CD14-positive monocyte (primary cell): ENCODE measurements at regions not wholly inside any gene's neighbourhood (a gene's known extent, or its start where the extent isn't known, plus 50 kb on each side); places are given as distances from the start of the nearest gene placed in this dataset.

Experiments
- DNase-seq, 3 donors: peaks; one replicate each; pipeline ENCODE4 v3.0.0-alpha.2; 2011 to 2022
- H2AFZ ChIP-seq: 2 replicates; pipeline ENCODE4 v1.6.0; 2012; ENCODE audit warnings: mild to moderate bottlenecking, low read depth, low read length, inconsistent platforms; ENCODE audit not compliant: insufficient read depth, poor library complexity, severe bottlenecking
- H3K27ac ChIP-seq, 2 donors: 1 replicate in 1 of 2; 2 replicates in 1 of 2; pipeline ENCODE4 v1.5.1; 2012 to 2013; ENCODE audit warnings: low read length in 2 of 2, control low read depth in 1 of 2, inconsistent platforms in 1 of 2, low read depth in 1 of 2, mild to moderate bottlenecking in 1 of 2
- H3K27me3 ChIP-seq, 2 donors: one replicate each; pipeline versions ENCODE4 v1.6.0 to v1.6.1; 2011 to 2013; ENCODE audit warnings: low read length in 2 of 2; ENCODE audit not compliant: control insufficient read depth in 2 of 2, insufficient read depth in 2 of 2
- H3K36me3 ChIP-seq, 2 donors: replicated peaks in 1 of 2; 1 replicate in 1 of 2; 2 replicates in 1 of 2; pipeline versions ENCODE4 v1.5.1 to v1.6.1; 2012 to 2013; ENCODE audit warnings: low read length in 2 of 2, control low read depth in 1 of 2, inconsistent platforms in 1 of 2, mild to moderate bottlenecking in 1 of 2; ENCODE audit not compliant: insufficient read depth in 2 of 2, control insufficient read depth in 1 of 2
- H3K4me1 ChIP-seq, 2 donors: 1 replicate in 1 of 2; 2 replicates in 1 of 2; pipeline versions ENCODE4 v1.5.1 to v1.6.1; 2012 to 2013; ENCODE audit warnings: low read length in 2 of 2, control low read depth in 1 of 2, inconsistent platforms in 1 of 2, mild to moderate bottlenecking in 1 of 2, moderate library complexity in 1 of 2; ENCODE audit not compliant: insufficient read depth in 2 of 2, control insufficient read depth in 1 of 2
- H3K4me2 ChIP-seq: replicated peaks from 2 replicates; pipeline ENCODE3; 2012; ENCODE audit warnings: low read length, moderate library complexity, mild to moderate bottlenecking; ENCODE audit not compliant: poor library complexity, severe bottlenecking; ENCODE audit errors: extremely low read depth
- H3K4me3 ChIP-seq, 3 experiments: fragments of 200-600 bp in 1 of 3; sonication (generic) in 1 of 3; replicated peaks in 1 of 3; 1 replicate in 2 of 3; 2 replicates in 1 of 3; pipeline ENCODE4 v1.5.1; 2011 to 2013; ENCODE audit warnings: low read length in 3 of 3, mild to moderate bottlenecking in 3 of 3, control low read depth in 2 of 3, low read depth in 2 of 3, inconsistent platforms in 1 of 3, moderate library complexity in 1 of 3
- H3K79me2 ChIP-seq: 2 replicates; pipeline ENCODE4 v1.6.0; 2012; ENCODE audit warnings: mild to moderate bottlenecking, control low read depth, inconsistent platforms, low read length, moderate library complexity; ENCODE audit not compliant: insufficient read depth
- H3K9ac ChIP-seq: 2 replicates; pipeline ENCODE4 v1.6.0; 2017; ENCODE audit warnings: low read length, mild to moderate bottlenecking; ENCODE audit not compliant: insufficient read depth, poor library complexity, severe bottlenecking
- H3K9me3 ChIP-seq, 2 donors: replicated peaks in 1 of 2; 1 replicate in 1 of 2; 2 replicates in 1 of 2; pipeline versions ENCODE4 v1.5.1 to v1.6.1; 2012 to 2013; ENCODE audit warnings: low read length in 2 of 2, control low read depth in 1 of 2; ENCODE audit not compliant: control insufficient read depth in 1 of 2, insufficient read depth in 1 of 2
- H4K20me1 ChIP-seq: 2 replicates; pipeline ENCODE4 v1.6.0; 2012; ENCODE audit warnings: mild to moderate bottlenecking, low read length, control low read depth, moderate library complexity; ENCODE audit not compliant: insufficient read depth
- H3K27ac Mint-ChIP-seq, 7 donors: one replicate each; pipeline ENCODE4 v1.8.0; 2020; ENCODE audit warnings: mild to moderate bottlenecking in 7 of 7, mixed read lengths in 7 of 7, moderate library complexity in 6 of 7, inconsistent platforms in 2 of 7
- H3K27me3 Mint-ChIP-seq, 3 donors: one replicate each; pipeline ENCODE4 v1.8.0; 2021 to 2022; ENCODE audit warnings: low read depth in 3 of 3, mild to moderate bottlenecking in 3 of 3, mixed read lengths in 3 of 3, moderate library complexity in 3 of 3, inconsistent platforms in 1 of 3
- H3K36me3 Mint-ChIP-seq, 2 donors: one replicate each; pipeline ENCODE4 v1.8.0; 2020; ENCODE audit warnings: mixed read lengths in 2 of 2, inconsistent platforms in 1 of 2, mild to moderate bottlenecking in 1 of 2
- H3K4me1 Mint-ChIP-seq: one replicate; pipeline ENCODE4 v1.8.0; 2020; ENCODE audit warnings: mild to moderate bottlenecking, mixed read lengths
- H3K4me3 Mint-ChIP-seq, 2 donors: one replicate each; pipeline ENCODE4 v1.8.0; 2020; ENCODE audit warnings: mild to moderate bottlenecking in 2 of 2, mixed read lengths in 2 of 2, moderate library complexity in 1 of 2
- H3K9me3 Mint-ChIP-seq, 7 donors: one replicate each; pipeline ENCODE4 v1.8.0; 2020 to 2022; ENCODE audit warnings: mixed read lengths in 7 of 7, mild to moderate bottlenecking in 6 of 7, moderate library complexity in 6 of 7, inconsistent platforms in 2 of 7
- CTCF ChIP-seq: fragments of 200-600 bp; IDR thresholded peaks from one replicate; pipeline ENCODE4 v1.8.0; 2022; ENCODE audit warnings: antibody characterized with exemption, mild to moderate bottlenecking
- WGBS: methylation state at CpG from one replicate; pipeline ENCODE4 v1.1.5; 2013; ENCODE audit warnings: missing lambda C conversion rate; ENCODE audit not compliant: insufficient coverage; 5-methylcytosine and 5-hydroxymethylcytosine counted together
- intact Hi-C, 2 donors: fragments of 100-400 bp; cut with micrococcal nuclease; formaldehyde crosslinking; loops; one replicate each; pipeline versions ENCODE4 v1.15.0 to v1.15.1; 2023

- no peaks in the 10 kb centered on the region for H3K79me2 ChIP-seq
- no peak overlapping the region for H2AFZ ChIP-seq
- no peak overlapping the region for H3K4me3 Mint-ChIP-seq
- no peaks in the 10 kb centered on the region for H3K9me3 ChIP-seq
- no peak for TF ChIP-seq CTCF
- no peak overlapping the region for H3K4me3 ChIP-seq
- no peak for DNase-seq
- intact Hi-C loops = no loop called here
- peaks cover 0 to 6% (median 0%) of the 10 kb centered on the region in 7 donors for H3K9me3 Mint-ChIP-seq
- no peak overlapping the region for H3K27ac Mint-ChIP-seq
- H4K20me1 ChIP-seq = no peaks in the 10 kb centered on the region
- H3K4me2 ChIP-seq = no peak overlapping the region
- H3K27ac ChIP-seq = no peak overlapping the region
- H3K9ac ChIP-seq = no peak overlapping the region
- H3K27me3 ChIP-seq = peaks cover 2 to 3% of the 10 kb centered on the region in 2 donors
- H3K36me3 Mint-ChIP-seq = no peaks in the 10 kb centered on the region
- H3K4me1 Mint-ChIP-seq = peaks cover 2% of the 10 kb centered on the region
- H3K4me1 ChIP-seq = no peaks in the 10 kb centered on the region
- WGBS = no CpG with 5 or more reads among the region's 3 CpGs
- peaks cover 0 to 16% (median 6%) of the 10 kb centered on the region in 3 donors for H3K27me3 Mint-ChIP-seq
- no peaks in the 10 kb centered on the region for H3K36me3 ChIP-seq
Measured at GRCh38 chr20:4509825-4510522, 176.3 kb upstream of the PRNP start.

GRCh38 chr20:4508773-4509172 lies 177.5 kb upstream of the PRNP start:
- peaks cover 0 to 6% (median 0%) of the 10 kb centered on the region in 7 donors for H3K9me3 Mint-ChIP-seq
- H3K27ac Mint-ChIP-seq = no peak overlapping the region
- no peak overlapping the region for H2AFZ ChIP-seq

More at GRCh38 chr20:4508773-4509172, 177.5 kb upstream of the PRNP start:
- Histone ChIP-seq H3K27me3 (peaks cover 0 to 2% of the 10 kb centered on the region in 2 donors), H3K4me2 (no peak overlapping the region), H3K4me1 (no peaks in the 10 kb centered on the region), H4K20me1 (no peaks in the 10 kb centered on the region), H3K4me3 (no peak overlapping the region), H3K79me2 (no peaks in the 10 kb centered on the region), H3K9ac (no peak overlapping the region), H3K36me3 (no peaks in the 10 kb centered on the region), H3K9me3 (no peaks in the 10 kb centered on the region), H3K27ac (no peak overlapping the region)
- Mint-ChIP-seq H3K36me3 (no peaks in the 10 kb centered on the region), H3K4me3 (no peak overlapping the region), H3K4me1 (peaks cover 2% of the 10 kb centered on the region), H3K27me3 (peaks cover 0 to 11% (median 6%) of the 10 kb centered on the region in 3 donors)
- intact Hi-C loops = no loop called here
- 80% methylated on average over 1 of the region's 3 CpGs for WGBS
- no peak for DNase-seq
- TF ChIP-seq CTCF = no peak
